ENCODE measurements at regions not wholly inside any gene's neighbourhood (a gene's known extent, or its start where the extent isn't known, plus 50 kb on each side); places are given as distances from the start of the nearest gene placed in this dataset.

DNA sequence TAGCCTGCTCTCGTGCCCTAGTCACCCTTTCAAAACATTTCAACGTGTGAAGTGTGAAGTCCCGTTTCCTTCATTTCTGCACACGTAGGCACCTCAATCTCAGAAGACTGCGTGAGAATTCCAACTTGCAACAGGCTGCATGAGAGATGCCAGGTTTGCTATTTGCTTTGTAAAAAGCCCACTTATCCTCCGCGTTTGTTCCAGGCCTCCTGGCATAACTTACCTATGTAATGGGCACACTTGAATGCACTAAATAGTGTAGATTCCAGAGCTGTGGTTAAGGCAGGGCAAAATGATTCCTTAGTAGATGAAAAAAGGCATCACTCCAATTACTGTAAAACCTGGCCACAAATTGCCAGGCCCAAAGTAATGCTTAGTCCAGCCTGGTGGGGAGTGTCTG is 179.6 kb downstream of the INO80D start:
- Histone ChIP-seq H3K4me1 (no peaks in the 10 kb centered on the region), H3K36me3 (no peaks in the 10 kb centered on the region), H3K4me3 (no peak overlapping the region), H3K27me3 (no peaks in the 10 kb centered on the region), H3K9me3 (no peaks in the 10 kb centered on the region), H3K27ac (no peak overlapping the region)
- ATAC-seq (peak; percentile 57), DNase-seq (no peak)
- TF ChIP-seq, protein P1, sequence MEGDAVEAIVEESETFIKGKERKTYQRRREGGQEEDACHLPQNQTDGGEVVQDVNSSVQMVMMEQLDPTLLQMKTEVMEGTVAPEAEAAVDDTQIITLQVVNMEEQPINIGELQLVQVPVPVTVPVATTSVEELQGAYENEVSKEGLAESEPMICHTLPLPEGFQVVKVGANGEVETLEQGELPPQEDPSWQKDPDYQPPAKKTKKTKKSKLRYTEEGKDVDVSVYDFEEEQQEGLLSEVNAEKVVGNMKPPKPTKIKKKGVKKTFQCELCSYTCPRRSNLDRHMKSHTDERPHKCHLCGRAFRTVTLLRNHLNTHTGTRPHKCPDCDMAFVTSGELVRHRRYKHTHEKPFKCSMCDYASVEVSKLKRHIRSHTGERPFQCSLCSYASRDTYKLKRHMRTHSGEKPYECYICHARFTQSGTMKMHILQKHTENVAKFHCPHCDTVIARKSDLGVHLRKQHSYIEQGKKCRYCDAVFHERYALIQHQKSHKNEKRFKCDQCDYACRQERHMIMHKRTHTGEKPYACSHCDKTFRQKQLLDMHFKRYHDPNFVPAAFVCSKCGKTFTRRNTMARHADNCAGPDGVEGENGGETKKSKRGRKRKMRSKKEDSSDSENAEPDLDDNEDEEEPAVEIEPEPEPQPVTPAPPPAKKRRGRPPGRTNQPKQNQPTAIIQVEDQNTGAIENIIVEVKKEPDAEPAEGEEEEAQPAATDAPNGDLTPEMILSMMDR (IDR thresholded peaks at IDR 0.05) = no peak
- intact Hi-C loops (cut with DNase I) = no loop called here

DNA sequence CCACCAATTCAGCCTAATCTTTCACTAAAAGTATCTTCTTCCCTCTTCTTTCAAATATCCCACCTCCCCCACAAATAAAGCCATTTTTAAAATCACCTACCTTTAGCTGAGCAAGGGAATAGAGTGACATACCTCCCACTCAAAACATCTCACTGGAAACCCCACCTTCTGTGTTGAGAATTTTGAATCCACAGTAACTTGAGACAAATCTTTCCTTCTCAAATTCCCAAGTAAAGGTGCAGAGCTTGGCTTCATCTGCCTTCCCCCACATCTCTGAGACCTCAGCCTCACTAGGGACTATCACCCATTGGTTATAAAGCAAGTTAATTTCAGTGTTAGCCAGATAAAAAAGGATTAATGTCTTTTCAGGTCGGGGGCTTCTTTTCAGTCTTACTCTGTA is 180.4 kb downstream of the INO80D start:
- Histone ChIP-seq H3K9me3 (no peaks in the 10 kb centered on the region), H3K4me1 (no peaks in the 10 kb centered on the region), H3K4me3 (no peak overlapping the region), H3K36me3 (no peaks in the 10 kb centered on the region), H3K27ac (no peak overlapping the region), H3K27me3 (no peaks in the 10 kb centered on the region)
- ATAC-seq = no peak
- TF ChIP-seq, protein P1 (IDR thresholded peaks at IDR 0.05) = no peak
- intact Hi-C loops (cut with DNase I) = no loop called here
- no peak for DNase-seq

DNA sequence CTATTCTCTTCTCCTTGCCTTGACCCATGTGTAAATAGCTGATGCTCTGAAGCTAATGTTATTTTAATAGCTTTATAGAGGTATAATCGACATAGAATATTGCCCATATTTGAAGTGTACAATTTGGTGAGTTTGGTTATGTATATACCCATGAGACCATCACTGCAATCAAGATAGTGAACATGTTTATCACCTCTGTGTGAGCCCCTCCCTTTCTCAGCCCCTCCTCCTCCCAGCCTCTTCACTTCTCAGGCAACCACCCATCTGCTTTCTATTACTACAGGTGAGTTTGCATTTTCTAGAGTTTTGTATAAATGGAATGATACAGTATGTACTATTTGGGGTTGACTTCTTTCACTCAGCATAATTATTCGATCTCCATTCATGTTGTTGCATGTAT is 181.1 kb downstream of the INO80D start:
- TF ChIP-seq, protein P1 (IDR thresholded peaks at IDR 0.05) = no peak

DNA sequence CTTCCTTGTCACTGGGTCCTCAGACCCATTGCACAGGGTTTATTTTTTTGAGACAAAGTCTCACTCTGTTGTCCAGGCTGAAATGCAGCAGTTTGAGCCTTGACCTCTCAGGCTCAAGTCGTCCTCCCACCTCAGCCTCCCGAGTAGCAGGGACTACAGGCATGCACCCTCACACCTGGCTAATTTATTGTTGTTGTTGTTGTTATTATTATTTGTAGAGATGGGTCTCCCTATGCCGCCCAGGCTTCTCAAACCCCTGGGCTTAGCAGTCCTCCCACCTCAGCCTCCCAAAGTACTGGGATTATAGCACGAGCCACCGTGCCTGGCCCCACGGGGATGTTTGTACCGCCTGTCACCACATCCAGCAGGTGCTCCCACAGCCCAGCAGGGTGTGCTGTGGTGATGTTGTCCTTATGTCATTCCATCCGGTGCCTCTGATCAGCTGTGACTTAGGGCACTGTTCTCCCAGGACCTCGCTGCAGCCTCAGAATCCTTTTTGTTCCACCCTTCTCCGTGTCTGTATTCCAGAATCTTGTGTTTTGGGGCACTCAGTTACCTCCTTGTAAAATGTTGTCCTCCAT is 182.3 kb downstream of the INO80D start:
- intact Hi-C loops (cut with DNase I) = no loop called here
- Histone ChIP-seq H3K27ac (no peak overlapping the region), H3K4me3 (no peak overlapping the region), H3K4me1 (no peaks in the 10 kb centered on the region), H3K27me3 (no peaks in the 10 kb centered on the region), H3K36me3 (no peaks in the 10 kb centered on the region), H3K9me3 (peaks cover 0 to 3% of the 10 kb centered on the region in 2 donors)
- TF ChIP-seq, protein P1 (IDR thresholded peaks at IDR 0.05) = peak; percentile 11 to 35
- DNase-seq = no peak
- peak; percentile 61 for ATAC-seq

More for the DNA sequence above, 181.1 kb downstream of the INO80D start:
- no peaks in the 10 kb centered on the region for H3K9me3 ChIP-seq
- H3K4me1 ChIP-seq = no peaks in the 10 kb centered on the region
- no peaks in the 10 kb centered on the region for H3K27me3 ChIP-seq
- no peak overlapping the region for H3K27ac ChIP-seq
- intact Hi-C loops (cut with DNase I) = no loop called here
- DNase-seq (no peak), ATAC-seq (no peak)
- no peaks in the 10 kb centered on the region for H3K36me3 ChIP-seq
- no peak overlapping the region for H3K4me3 ChIP-seq

DNA sequence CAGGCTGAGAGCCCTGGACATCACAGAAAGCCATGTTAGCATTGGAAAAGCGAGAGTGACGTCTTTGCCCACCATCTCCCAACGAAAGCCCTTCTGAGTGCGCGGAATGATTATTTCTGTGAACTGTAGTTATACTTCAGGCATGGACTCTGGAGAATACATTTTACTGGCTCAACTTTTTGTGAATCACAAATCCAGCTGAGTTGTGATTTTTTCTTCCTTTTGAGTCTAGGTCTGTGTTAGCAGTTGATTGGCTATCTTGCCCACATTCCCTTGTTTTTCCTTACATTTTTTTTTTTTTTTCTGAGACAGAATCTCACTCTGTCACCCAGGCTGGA is 183.1 kb downstream of the INO80D start:
- TF ChIP-seq, protein P1 (IDR thresholded peaks at IDR 0.05) = no peak
- intact Hi-C loops (cut with DNase I) = no loop called here
- no peak for ATAC-seq
- H3K36me3 ChIP-seq = no peaks in the 10 kb centered on the region
- no peaks in the 10 kb centered on the region for H3K27me3 ChIP-seq
- no peak overlapping the region for H3K4me3 ChIP-seq
- DNase-seq = no peak
- H3K9me3 ChIP-seq = peaks cover 0 to 3% of the 10 kb centered on the region in 2 donors
- no peaks in the 10 kb centered on the region for H3K4me1 ChIP-seq
- H3K27ac ChIP-seq = no peak overlapping the region

Data from left lung (tissue), 4 donors.